Loucy (cell line): ENCODE measurements at regions not wholly inside any gene's neighbourhood (a gene's known extent, or its start where the extent isn't known, plus 50 kb on each side); places are given as distances from the start of the nearest gene placed in this dataset.

Experiments used
- H2AFZ ChIP-seq: fragments of 200-600 bp; sonication (generic); 2 replicates; pipeline ENCODE4 v1.6.0; 2016; ENCODE audit warnings: antibody characterized with exemption, mild to moderate bottlenecking, low read length, moderate library complexity
- H3F3A ChIP-seq: fragments of 200-600 bp; 2 replicates; pipeline ENCODE4 v1.6.0; 2016; ENCODE audit warnings: antibody characterized with exemption, low read depth, mild to moderate bottlenecking
- H3K27me3 ChIP-seq: fragments of 200-600 bp; sonication (generic); 2 replicates; pipeline ENCODE4 v1.6.1; 2014; ENCODE audit warnings: low read length, mild to moderate bottlenecking; ENCODE audit not compliant: insufficient read depth, poor library complexity, severe bottlenecking
- H3K36me3 ChIP-seq: fragments of 200-600 bp; sonication (generic); 2 replicates; pipeline ENCODE4 v1.6.1; 2016; ENCODE audit warnings: low read length; ENCODE audit not compliant: insufficient read depth
- H3K4me1 ChIP-seq: fragments of 200-600 bp; sonication (generic); 2 replicates; pipeline ENCODE4 v1.5.1; 2014; ENCODE audit warnings: low read length, mild to moderate bottlenecking; ENCODE audit not compliant: insufficient read depth, poor library complexity, severe bottlenecking
- H3K4me2 ChIP-seq: fragments of 200-600 bp; sonication (generic); 2 replicates; pipeline ENCODE4 v1.6.0; 2014; ENCODE audit warnings: antibody characterized with exemption, low read length, low read depth, mild to moderate bottlenecking; ENCODE audit not compliant: poor library complexity, severe bottlenecking
- H3K4me3 ChIP-seq: fragments of 200-600 bp; sonication (generic); 2 replicates; pipeline ENCODE4 v1.5.1; 2014; ENCODE audit warnings: low read length, mild to moderate bottlenecking, mixed read lengths; ENCODE audit not compliant: poor library complexity, severe bottlenecking
- H3K79me2 ChIP-seq: fragments of 200-600 bp; sonication (generic); 2 replicates; pipeline ENCODE4 v1.6.1; 2014; ENCODE audit warnings: low read length; ENCODE audit not compliant: insufficient read depth
- H3K9ac ChIP-seq: fragments of 200-600 bp; sonication (generic); 2 replicates; pipeline ENCODE4 v1.6.0; 2014; ENCODE audit warnings: mild to moderate bottlenecking, low read depth, low read length, moderate library complexity; ENCODE audit not compliant: poor library complexity, severe bottlenecking
- H3K9me2 ChIP-seq: fragments of 200-600 bp; sonication (generic); replicated peaks from 2 replicates; pipeline ENCODE4 v1.6.1; 2016; ENCODE audit warnings: low read depth, low read length, mixed read lengths
- H3K9me3 ChIP-seq: fragments of 200-600 bp; sonication (generic); 2 replicates; pipeline ENCODE4 v1.6.1; 2014; ENCODE audit warnings: mild to moderate bottlenecking, antibody characterized with exemption, low read length, low read depth; ENCODE audit not compliant: insufficient read depth
- H4K20me1 ChIP-seq: fragments of 200-600 bp; sonication (generic); 2 replicates; pipeline ENCODE4 v1.6.0; 2014; ENCODE audit warnings: antibody characterized with exemption, low read length, mild to moderate bottlenecking; ENCODE audit not compliant: insufficient read depth, poor library complexity, severe bottlenecking
- EZH2phosphoT487 ChIP-seq: fragments of 200-600 bp; IDR thresholded peaks from 2 replicates; pipeline ENCODE4 v1.6.1; 2018; ENCODE audit warnings: antibody characterized with exemption, mild to moderate bottlenecking, moderate library complexity, borderline replicate concordance
- TF ChIP-seq, protein P1 (sequence below): fragments of 200-600 bp; sonication (generic); conservative IDR thresholded peaks from 2 replicates; pipeline ENCODE4 v1.5.1; 2014; ENCODE audit warnings: mild to moderate bottlenecking, antibody characterized with exemption, low read length

DNA sequence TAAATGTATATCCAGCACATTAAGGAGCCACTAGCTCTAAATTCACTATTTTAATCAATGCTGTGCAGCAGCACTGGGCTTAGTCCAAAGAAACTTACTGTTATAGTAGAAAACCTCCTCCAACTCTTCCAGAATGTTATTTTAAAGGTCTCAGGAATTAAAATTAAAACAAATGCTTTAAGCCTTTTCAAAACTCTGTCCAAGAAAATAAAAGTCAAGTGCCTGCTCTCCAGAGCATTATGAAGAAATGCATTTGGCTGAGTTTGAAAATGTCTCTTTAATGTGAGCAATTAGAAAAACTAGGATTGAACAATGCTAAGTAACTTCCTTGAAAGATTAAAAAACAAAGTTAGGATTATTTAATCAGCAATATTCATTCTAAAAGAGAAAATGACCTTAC is 322.4 kb upstream of the DCN start:
- H3K27me3 ChIP-seq, result no peaks in the 10 kb centered on the region
- H3K9ac ChIP-seq, result no peak overlapping the region
- H2AFZ ChIP-seq, result no peak overlapping the region
- H3K9me3 ChIP-seq, result no peaks in the 10 kb centered on the region
- H3K4me1 ChIP-seq, result no peaks in the 10 kb centered on the region
- H3K4me3 ChIP-seq, result no peak overlapping the region
- no peaks in the 10 kb centered on the region for H3F3A ChIP-seq
- no peaks in the 10 kb centered on the region for H3K9me2 ChIP-seq
- H3K79me2 ChIP-seq, result no peaks in the 10 kb centered on the region
- H4K20me1 ChIP-seq, result no peaks in the 10 kb centered on the region
- no peaks in the 10 kb centered on the region for H3K36me3 ChIP-seq
- no peak for TF ChIP-seq EZH2phosphoT487
- TF ChIP-seq, protein P1, sequence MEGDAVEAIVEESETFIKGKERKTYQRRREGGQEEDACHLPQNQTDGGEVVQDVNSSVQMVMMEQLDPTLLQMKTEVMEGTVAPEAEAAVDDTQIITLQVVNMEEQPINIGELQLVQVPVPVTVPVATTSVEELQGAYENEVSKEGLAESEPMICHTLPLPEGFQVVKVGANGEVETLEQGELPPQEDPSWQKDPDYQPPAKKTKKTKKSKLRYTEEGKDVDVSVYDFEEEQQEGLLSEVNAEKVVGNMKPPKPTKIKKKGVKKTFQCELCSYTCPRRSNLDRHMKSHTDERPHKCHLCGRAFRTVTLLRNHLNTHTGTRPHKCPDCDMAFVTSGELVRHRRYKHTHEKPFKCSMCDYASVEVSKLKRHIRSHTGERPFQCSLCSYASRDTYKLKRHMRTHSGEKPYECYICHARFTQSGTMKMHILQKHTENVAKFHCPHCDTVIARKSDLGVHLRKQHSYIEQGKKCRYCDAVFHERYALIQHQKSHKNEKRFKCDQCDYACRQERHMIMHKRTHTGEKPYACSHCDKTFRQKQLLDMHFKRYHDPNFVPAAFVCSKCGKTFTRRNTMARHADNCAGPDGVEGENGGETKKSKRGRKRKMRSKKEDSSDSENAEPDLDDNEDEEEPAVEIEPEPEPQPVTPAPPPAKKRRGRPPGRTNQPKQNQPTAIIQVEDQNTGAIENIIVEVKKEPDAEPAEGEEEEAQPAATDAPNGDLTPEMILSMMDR, result no peak
- no peak overlapping the region for H3K4me2 ChIP-seq

DNA sequence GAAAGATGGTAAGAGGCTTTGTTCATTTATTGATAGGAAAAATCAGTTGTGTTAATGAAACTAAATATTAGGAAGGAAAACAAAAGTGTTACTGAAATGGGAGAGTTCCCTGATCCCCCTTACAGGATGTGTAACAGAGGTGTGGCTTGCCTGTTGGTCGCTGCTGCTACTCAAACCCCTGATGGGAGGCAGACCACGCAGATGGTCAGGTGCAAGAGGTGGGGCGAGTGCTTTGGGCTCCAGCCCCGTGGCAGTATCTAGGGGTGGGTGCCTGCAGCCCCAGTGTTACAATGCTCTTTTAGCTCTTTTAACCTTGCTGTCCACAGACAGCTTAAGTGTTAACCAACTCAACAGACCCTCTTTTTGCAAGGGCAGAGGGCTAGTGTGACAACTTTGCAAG is 319.6 kb upstream of the DCN start:
- H4K20me1 ChIP-seq, result no peaks in the 10 kb centered on the region
- no peak overlapping the region for H3K4me3 ChIP-seq
- H3K27me3 ChIP-seq, result no peaks in the 10 kb centered on the region
- no peak for TF ChIP-seq EZH2phosphoT487
- TF ChIP-seq, protein P1, result no peak
- no peak overlapping the region for H2AFZ ChIP-seq
- no peaks in the 10 kb centered on the region for H3K79me2 ChIP-seq
- H3K9ac ChIP-seq, result no peak overlapping the region
- H3F3A ChIP-seq, result no peaks in the 10 kb centered on the region
- no peak overlapping the region for H3K4me2 ChIP-seq
- no peaks in the 10 kb centered on the region for H3K36me3 ChIP-seq
- no peaks in the 10 kb centered on the region for H3K9me2 ChIP-seq
- H3K4me1 ChIP-seq, result no peaks in the 10 kb centered on the region
- H3K9me3 ChIP-seq, result no peaks in the 10 kb centered on the region

- Histone ChIP-seq H3K36me3 (no peaks in the 10 kb centered on the region), H3K9me3 (no peaks in the 10 kb centered on the region), H4K20me1 (no peaks in the 10 kb centered on the region), H3F3A (no peaks in the 10 kb centered on the region), H3K4me2 (no peak overlapping the region), H3K79me2 (no peaks in the 10 kb centered on the region), H3K9me2 (no peaks in the 10 kb centered on the region), H3K4me1 (no peaks in the 10 kb centered on the region), H3K4me3 (no peak overlapping the region), H3K9ac (no peak overlapping the region), H2AFZ (no peak overlapping the region), H3K27me3 (no peaks in the 10 kb centered on the region)
- TF ChIP-seq, protein P1, result no peak
- no peak for TF ChIP-seq EZH2phosphoT487
These were observed 313.7 kb upstream of the DCN start for GRCh38 chr12:91496337-91496736.
